PC-3 (cell line): ENCODE measurements at regions not wholly inside any gene's neighbourhood (a gene's known extent, or its start where the extent isn't known, plus 50 kb on each side); places are given as distances from the start of the nearest gene placed in this dataset.

Experiments
- ATAC-seq: fragments of 200-7000 bp; cut with Tn5 transposase; 2 replicates; pipeline ENCODE4 v1.9.1; 2020; ENCODE audit warnings: mild to moderate bottlenecking, moderate library complexity
- BruUV-seq: library from RNA; stranded (reverse); fragments of 400-500 nt; replicated peaks from 2 replicates; lab custom pipeline; 2021; lab: Mats Ljungman, UMichigan
- CTCF ChIA-PET: fragments of 300-600 bp; sonication (Branson Sonifier 250); formaldehyde crosslinking; loops from one replicate; lab custom pipeline; 2022; ENCODE audit warnings: antibody characterized with exemption; lab: Charles Lee
- POLR2A ChIA-PET: fragments of 300-600 bp; sonication (Branson Sonifier 250); formaldehyde crosslinking; loops from one replicate; lab custom pipeline; 2022; ENCODE audit warnings: antibody characterized with exemption; ENCODE audit not compliant: unreplicated experiment; lab: Charles Lee
- DNase-seq: peaks from one replicate; pipeline ENCODE4 v3.0.0-alpha.2; 2015
- H2AFZ ChIP-seq: fragments of 300-600 bp; sonication (generic); 2 replicates; pipeline ENCODE4 v1.6.0; 2016; ENCODE audit warnings: antibody characterized with exemption, low read length
- H3F3A ChIP-seq: fragments of 300-600 bp; sonication (generic); one replicate; pipeline ENCODE4 v1.6.0; 2017; ENCODE audit warnings: antibody characterized with exemption, low read length, control low read depth, mild to moderate bottlenecking; ENCODE audit not compliant: unreplicated experiment
- H3K27ac ChIP-seq: fragments of 300-600 bp; sonication (generic); 2 replicates; pipeline ENCODE4 v1.5.1; 2016; ENCODE audit warnings: mild to moderate bottlenecking, low read length
- H3K27me3 ChIP-seq: fragments of 300-600 bp; sonication (generic); 2 replicates; pipeline ENCODE4 v1.6.1; 2016; ENCODE audit warnings: low read length, mixed read lengths
- H3K36me3 ChIP-seq: fragments of 300-600 bp; sonication (generic); 2 replicates; pipeline ENCODE4 v1.6.1; 2016; ENCODE audit warnings: low read depth, mixed run types, low read length, mixed read lengths
- H3K4me1 ChIP-seq: fragments of 300-600 bp; sonication (generic); 2 replicates; pipeline ENCODE4 v1.5.1; 2016; ENCODE audit warnings: low read length; ENCODE audit not compliant: insufficient read depth
- H3K4me2 ChIP-seq: fragments of 300-600 bp; sonication (generic); 2 replicates; pipeline ENCODE4 v1.6.0; 2016; ENCODE audit warnings: low read length
- H3K4me3 ChIP-seq: fragments of 300-600 bp; sonication (generic); 2 replicates; pipeline ENCODE4 v1.5.1; 2016; ENCODE audit warnings: mild to moderate bottlenecking, low read length, mixed read lengths
- H3K79me2 ChIP-seq: fragments of 300-600 bp; sonication (generic); 2 replicates; pipeline ENCODE4 v1.6.1; 2017; ENCODE audit warnings: low read length, mixed read lengths
- H3K9ac ChIP-seq: fragments of 300-600 bp; sonication (generic); 2 replicates; pipeline ENCODE4 v1.6.0; 2016; ENCODE audit warnings: mild to moderate bottlenecking, low read length
- H3K9me2 ChIP-seq: fragments of 300-600 bp; sonication (generic); replicated peaks from 2 replicates; pipeline ENCODE4 v1.6.1; 2016; ENCODE audit warnings: mixed run types, low read length, mixed read lengths
- H3K9me3 ChIP-seq: fragments of 300-600 bp; sonication (generic); 2 replicates; pipeline ENCODE4 v1.6.1; 2016; ENCODE audit warnings: low read length, mixed read lengths
- H4K20me1 ChIP-seq: fragments of 300-600 bp; sonication (generic); 2 replicates; pipeline ENCODE4 v1.6.1; 2016; ENCODE audit warnings: low read length, mixed read lengths
- CTCF ChIP-seq: fragments of 300-600 bp; sonication (generic); conservative IDR thresholded peaks from 2 replicates; pipeline ENCODE4 v1.5.1; 2017; ENCODE audit warnings: antibody characterized with exemption, low read depth, mild to moderate bottlenecking, low read length
- EZH2 ChIP-seq: fragments of 300-600 bp; sonication (generic); IDR thresholded peaks from one replicate; pipeline ENCODE4 v1.6.1; 2017; ENCODE audit warnings: antibody characterized with exemption, mild to moderate bottlenecking, low read length; ENCODE audit not compliant: unreplicated experiment
- EZH2phosphoT487 ChIP-seq: fragments of 300-600 bp; sonication (generic); IDR thresholded peaks from 2 replicates; pipeline ENCODE4 v1.6.1; 2018; ENCODE audit warnings: mild to moderate bottlenecking, antibody characterized with exemption, low read length, borderline replicate concordance
- intact Hi-C: fragments of 100-400 bp; cut with micrococcal nuclease; formaldehyde crosslinking; loops from 2 replicates; pipeline ENCODE4 v1.9.0; 2023

- TF ChIP-seq EZH2: no peak
- peak; percentile 54 for TF ChIP-seq CTCF
- no TSS peak for BruUV-seq
- H3K4me3 ChIP-seq: no peak overlapping the region
These were observed 1772.4 kb upstream of the CDH9 start for GRCh38 chr5:28810751-28811136.

GRCh38 chr5:28809811-28810750, 1771.7 kb upstream of the CDH9 start:
- Histone ChIP-seq H3K36me3 (no peaks in the 10 kb centered on the region), H3K4me2 (no peak overlapping the region), H3F3A (no peaks in the 10 kb centered on the region), H4K20me1 (no peaks in the 10 kb centered on the region), H3K9me2 (no peaks in the 10 kb centered on the region), H3K27me3 (no peaks in the 10 kb centered on the region), H3K27ac (no peak overlapping the region), H3K9me3 (no peaks in the 10 kb centered on the region), H3K4me3 (no peak overlapping the region), H2AFZ (no peak overlapping the region), H3K9ac (no peak overlapping the region), H3K4me1 (peaks cover 7% of the 10 kb centered on the region; the same call in 1 of the 2 replicates), H3K79me2 (no peaks in the 10 kb centered on the region)
- no peak for TF ChIP-seq EZH2phosphoT487
- no peak for TF ChIP-seq CTCF
- no peak for TF ChIP-seq EZH2
- no TSS peak for BruUV-seq
- POLR2A ChIA-PET: no interaction called here
- intact Hi-C loops: no loop called here
- CTCF ChIA-PET: no interaction called here
- ATAC-seq (no peak), DNase-seq (no peak)

More at GRCh38 chr5:28810751-28811136, 1772.4 kb upstream of the CDH9 start:
- Histone ChIP-seq H3K36me3 (no peaks in the 10 kb centered on the region), H3K27ac (no peak overlapping the region), H2AFZ (no peak overlapping the region), H3K9me2 (no peaks in the 10 kb centered on the region), H3K4me1 (peaks cover 7% of the 10 kb centered on the region; the same call in 1 of the 2 replicates), H3K9me3 (no peaks in the 10 kb centered on the region), H3K9ac (no peak overlapping the region), H3K27me3 (no peaks in the 10 kb centered on the region), H3F3A (no peaks in the 10 kb centered on the region), H4K20me1 (no peaks in the 10 kb centered on the region), H3K79me2 (no peaks in the 10 kb centered on the region), H3K4me2 (no peak overlapping the region)
- ChIA-PET CTCF (no interaction called here), POLR2A (no interaction called here)
- DNase-seq: peak; percentile 19
- intact Hi-C loops: no loop called here
- no peak for ATAC-seq
